Panc1 (cell line): ENCODE measurements at regions not wholly inside any gene's neighbourhood (a gene's known extent, or its start where the extent isn't known, plus 50 kb on each side); places are given as distances from the start of the nearest gene placed in this dataset.

Experiments used
- ATAC-seq: fragments of 200-7000 bp; cut with Tn5 transposase; 2 replicates; pipeline ENCODE4 v1.9.1; 2020; ENCODE audit warnings: mild to moderate bottlenecking, moderate library complexity
- BruUV-seq: library from RNA; stranded (reverse); fragments of 400-500 nt; replicated peaks from 2 replicates; lab custom pipeline; 2021; lab: Mats Ljungman, UMichigan
- CTCF ChIA-PET: fragments of 300-600 bp; sonication (Branson Sonifier 250); formaldehyde crosslinking; loops from one replicate; lab custom pipeline; 2022; ENCODE audit warnings: antibody characterized with exemption; lab: Charles Lee
- POLR2A ChIA-PET: fragments of 300-600 bp; sonication (Branson Sonifier 250); formaldehyde crosslinking; loops from one replicate; lab custom pipeline; 2022; ENCODE audit warnings: antibody characterized with exemption; lab: Charles Lee
- DNase-seq: peaks from one replicate; pipeline ENCODE4 v3.0.0-alpha.2; 2010; ENCODE audit warnings: low read depth, low spot score
- H3K27ac ChIP-seq: 2 replicates; pipeline ENCODE4 v1.5.1; 2011; ENCODE audit warnings: mild to moderate bottlenecking, low read length, inconsistent platforms
- H3K27me3 ChIP-seq: fragments of 200-500 bp; sonication (Bioruptor generic); 2 replicates; pipeline ENCODE4 v1.6.0; 2014; ENCODE audit warnings: low read length, inconsistent platforms; ENCODE audit not compliant: control insufficient read depth, insufficient read depth
- H3K36me3 ChIP-seq: fragments of 200-500 bp; sonication (Bioruptor generic); 2 replicates; pipeline ENCODE4 v1.5.1; 2014; ENCODE audit warnings: inconsistent platforms, mild to moderate bottlenecking, low read length, moderate library complexity; ENCODE audit not compliant: control insufficient read depth, insufficient read depth
- H3K4me1 ChIP-seq: 2 replicates; pipeline ENCODE4 v1.5.1; 2011; ENCODE audit warnings: inconsistent platforms, mild to moderate bottlenecking, low read length, moderate library complexity; ENCODE audit not compliant: control insufficient read depth, insufficient read depth
- H3K4me3 ChIP-seq, 2 experiments: 2 replicates each; pipeline ENCODE4 v1.5.1; 2011 to 2012; ENCODE audit warnings: low read depth in 2 of 2, low read length in 2 of 2, mild to moderate bottlenecking in 2 of 2, inconsistent platforms in 1 of 2, moderate library complexity in 1 of 2
- H3K9me3 ChIP-seq: fragments of 200-500 bp; sonication (Bioruptor generic); 2 replicates; pipeline ENCODE4 v1.5.1; 2014; ENCODE audit warnings: low read depth, mild to moderate bottlenecking, inconsistent platforms, low read length, moderate library complexity; ENCODE audit not compliant: control insufficient read depth, insufficient read depth
- POLR2AphosphoS5 ChIP-seq: IDR thresholded peaks from 2 replicates; pipeline ENCODE4 v1.6.1; 2012; ENCODE audit warnings: mild to moderate bottlenecking, low read depth, low read length, moderate library complexity
- SIN3A ChIP-seq: IDR thresholded peaks from 2 replicates; pipeline ENCODE4 v1.6.1; 2012; ENCODE audit warnings: low read depth, mild to moderate bottlenecking, low read length, moderate library complexity, borderline replicate concordance; ENCODE audit not compliant: insufficient read depth
- TCF7L2 ChIP-seq: IDR thresholded peaks from 2 replicates; pipeline ENCODE4 v1.6.1; 2011; ENCODE audit warnings: mild to moderate bottlenecking, low read depth, low read length, inconsistent platforms
- in situ Hi-C: cut with HindIII; loops from 2 replicates; pipeline ENCODE4 v1.10.0; 2016; ENCODE audit warnings: low sequenced_read_pairs, low pct_unique_long_range_greater_than_20kb
- intact Hi-C: fragments of 100-400 bp; cut with micrococcal nuclease; formaldehyde crosslinking; loops from one replicate; pipeline ENCODE4 v1.10.0; 2022; ENCODE audit not compliant: unreplicated experiment
- TF ChIP-seq, protein P1 (sequence below), 2 experiments: IDR thresholded peaks; 2 replicates each; pipeline ENCODE4 v1.6.1; 2011 to 2012; ENCODE audit warnings: low read depth in 2 of 2, control low read depth in 1 of 2, low read length in 1 of 2, mild to moderate bottlenecking in 1 of 2, moderate library complexity in 1 of 2; ENCODE audit not compliant: insufficient read depth in 1 of 2
- TF ChIP-seq, protein P2 (sequence below): fragments of 450-650 bp; IDR thresholded peaks from 2 replicates; pipeline ENCODE4 v1.5.1; 2017; ENCODE audit warnings: mild to moderate bottlenecking

DNA sequence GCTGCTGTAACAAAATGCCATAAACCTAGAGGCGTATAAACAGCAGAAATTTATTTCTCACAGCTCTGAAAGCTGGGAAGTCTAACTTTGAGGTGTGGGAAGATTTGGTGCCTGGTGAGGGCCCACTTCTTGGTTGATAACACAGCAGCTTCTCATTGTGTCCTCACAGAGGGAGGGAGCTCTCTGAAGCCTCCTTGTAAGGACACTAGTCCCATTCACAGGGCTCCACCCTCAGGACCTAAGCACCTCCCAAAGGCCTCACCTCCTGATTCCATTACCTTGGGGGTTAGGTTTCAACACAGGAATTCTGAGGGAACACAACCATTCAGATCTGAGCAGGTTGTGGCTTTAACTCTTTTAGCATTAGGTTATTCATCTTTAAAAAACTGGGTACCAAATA, 380.3 kb upstream of the ATP10A start:
- Histone ChIP-seq H3K36me3 (no peaks in the 10 kb centered on the region), H3K9me3 (no peaks in the 10 kb centered on the region), H3K27ac (no peak overlapping the region), H3K27me3 (no peaks in the 10 kb centered on the region), H3K4me3 (no peak overlapping the region), H3K4me1 (no peaks in the 10 kb centered on the region)
- CTCF ChIA-PET, result no interaction called here
- BruUV-seq, result no TSS peak
- DNase-seq (no peak), ATAC-seq (no peak)
- intact Hi-C loops, result no loop called here
- in situ Hi-C loops, result no loop called here
- POLR2A ChIA-PET, result no interaction called here
- TF ChIP-seq, protein P1, sequence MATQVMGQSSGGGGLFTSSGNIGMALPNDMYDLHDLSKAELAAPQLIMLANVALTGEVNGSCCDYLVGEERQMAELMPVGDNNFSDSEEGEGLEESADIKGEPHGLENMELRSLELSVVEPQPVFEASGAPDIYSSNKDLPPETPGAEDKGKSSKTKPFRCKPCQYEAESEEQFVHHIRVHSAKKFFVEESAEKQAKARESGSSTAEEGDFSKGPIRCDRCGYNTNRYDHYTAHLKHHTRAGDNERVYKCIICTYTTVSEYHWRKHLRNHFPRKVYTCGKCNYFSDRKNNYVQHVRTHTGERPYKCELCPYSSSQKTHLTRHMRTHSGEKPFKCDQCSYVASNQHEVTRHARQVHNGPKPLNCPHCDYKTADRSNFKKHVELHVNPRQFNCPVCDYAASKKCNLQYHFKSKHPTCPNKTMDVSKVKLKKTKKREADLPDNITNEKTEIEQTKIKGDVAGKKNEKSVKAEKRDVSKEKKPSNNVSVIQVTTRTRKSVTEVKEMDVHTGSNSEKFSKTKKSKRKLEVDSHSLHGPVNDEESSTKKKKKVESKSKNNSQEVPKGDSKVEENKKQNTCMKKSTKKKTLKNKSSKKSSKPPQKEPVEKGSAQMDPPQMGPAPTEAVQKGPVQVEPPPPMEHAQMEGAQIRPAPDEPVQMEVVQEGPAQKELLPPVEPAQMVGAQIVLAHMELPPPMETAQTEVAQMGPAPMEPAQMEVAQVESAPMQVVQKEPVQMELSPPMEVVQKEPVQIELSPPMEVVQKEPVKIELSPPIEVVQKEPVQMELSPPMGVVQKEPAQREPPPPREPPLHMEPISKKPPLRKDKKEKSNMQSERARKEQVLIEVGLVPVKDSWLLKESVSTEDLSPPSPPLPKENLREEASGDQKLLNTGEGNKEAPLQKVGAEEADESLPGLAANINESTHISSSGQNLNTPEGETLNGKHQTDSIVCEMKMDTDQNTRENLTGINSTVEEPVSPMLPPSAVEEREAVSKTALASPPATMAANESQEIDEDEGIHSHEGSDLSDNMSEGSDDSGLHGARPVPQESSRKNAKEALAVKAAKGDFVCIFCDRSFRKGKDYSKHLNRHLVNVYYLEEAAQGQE (IDR thresholded peaks at IDR 0.05; ENCODE audit: insufficient read depth in 1 of 2, low read depth in 2 of 2, low read length in 1 of 2), result no peak
- TF ChIP-seq SIN3A, result no peak
- TF ChIP-seq TCF7L2, result no peak
- no peak for TF ChIP-seq POLR2AphosphoS5
- TF ChIP-seq, protein P2, sequence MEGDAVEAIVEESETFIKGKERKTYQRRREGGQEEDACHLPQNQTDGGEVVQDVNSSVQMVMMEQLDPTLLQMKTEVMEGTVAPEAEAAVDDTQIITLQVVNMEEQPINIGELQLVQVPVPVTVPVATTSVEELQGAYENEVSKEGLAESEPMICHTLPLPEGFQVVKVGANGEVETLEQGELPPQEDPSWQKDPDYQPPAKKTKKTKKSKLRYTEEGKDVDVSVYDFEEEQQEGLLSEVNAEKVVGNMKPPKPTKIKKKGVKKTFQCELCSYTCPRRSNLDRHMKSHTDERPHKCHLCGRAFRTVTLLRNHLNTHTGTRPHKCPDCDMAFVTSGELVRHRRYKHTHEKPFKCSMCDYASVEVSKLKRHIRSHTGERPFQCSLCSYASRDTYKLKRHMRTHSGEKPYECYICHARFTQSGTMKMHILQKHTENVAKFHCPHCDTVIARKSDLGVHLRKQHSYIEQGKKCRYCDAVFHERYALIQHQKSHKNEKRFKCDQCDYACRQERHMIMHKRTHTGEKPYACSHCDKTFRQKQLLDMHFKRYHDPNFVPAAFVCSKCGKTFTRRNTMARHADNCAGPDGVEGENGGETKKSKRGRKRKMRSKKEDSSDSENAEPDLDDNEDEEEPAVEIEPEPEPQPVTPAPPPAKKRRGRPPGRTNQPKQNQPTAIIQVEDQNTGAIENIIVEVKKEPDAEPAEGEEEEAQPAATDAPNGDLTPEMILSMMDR, result no peak

DNA sequence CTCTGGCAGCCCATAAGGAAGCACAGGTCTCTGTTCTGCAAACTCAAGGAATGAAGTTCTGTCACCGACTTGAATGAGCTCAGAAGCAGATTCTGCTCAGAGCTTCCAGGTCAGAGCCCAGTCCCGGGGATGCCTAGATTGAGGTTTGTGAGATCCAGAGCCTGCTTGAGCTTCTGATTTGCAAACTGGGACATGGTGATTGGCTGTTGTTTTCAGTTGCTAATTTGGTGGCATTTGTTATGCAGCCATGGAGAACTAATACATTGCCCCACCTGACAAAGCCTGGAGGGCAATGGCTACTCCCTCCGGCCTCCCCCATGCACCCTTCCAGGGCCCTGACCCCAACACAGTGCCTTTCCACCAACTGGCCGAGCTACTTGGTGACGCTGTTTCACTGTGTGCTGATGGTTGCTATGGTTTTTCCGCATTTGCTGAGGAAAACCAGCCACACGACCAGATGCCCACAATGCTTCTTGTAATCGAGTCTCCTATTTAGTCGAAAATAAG, 379.5 kb upstream of the ATP10A start:
- intact Hi-C loops (no loop called here), in situ Hi-C loops (no loop called here)
- no TSS peak for BruUV-seq
- DNase-seq (no peak), ATAC-seq (no peak)
- H3K9me3 ChIP-seq, result no peaks in the 10 kb centered on the region
- H3K36me3 ChIP-seq, result no peaks in the 10 kb centered on the region
- H3K27ac ChIP-seq, result no peak overlapping the region
- POLR2A ChIA-PET, result no interaction called here
- H3K27me3 ChIP-seq, result no peaks in the 10 kb centered on the region
- no peak overlapping the region for H3K4me3 ChIP-seq
- no peaks in the 10 kb centered on the region for H3K4me1 ChIP-seq
- TF ChIP-seq POLR2AphosphoS5 (no peak), SIN3A (no peak), TCF7L2 (no peak)
- TF ChIP-seq, protein P1 (IDR thresholded peaks at IDR 0.05; ENCODE audit: insufficient read depth in 1 of 2, low read depth in 2 of 2, low read length in 1 of 2), result no peak
- TF ChIP-seq, protein P2, result no peak
- CTCF ChIA-PET, result no interaction called here
